ENCODE measurements at regions not wholly inside any gene's neighbourhood (a gene's known extent, or its start where the extent isn't known, plus 50 kb on each side); places are given as distances from the start of the nearest gene placed in this dataset.

GRCh38 chr6:131400779-131401496 is 172.1 kb upstream of the ARG1 start:
- TF ChIP-seq, protein P1, sequence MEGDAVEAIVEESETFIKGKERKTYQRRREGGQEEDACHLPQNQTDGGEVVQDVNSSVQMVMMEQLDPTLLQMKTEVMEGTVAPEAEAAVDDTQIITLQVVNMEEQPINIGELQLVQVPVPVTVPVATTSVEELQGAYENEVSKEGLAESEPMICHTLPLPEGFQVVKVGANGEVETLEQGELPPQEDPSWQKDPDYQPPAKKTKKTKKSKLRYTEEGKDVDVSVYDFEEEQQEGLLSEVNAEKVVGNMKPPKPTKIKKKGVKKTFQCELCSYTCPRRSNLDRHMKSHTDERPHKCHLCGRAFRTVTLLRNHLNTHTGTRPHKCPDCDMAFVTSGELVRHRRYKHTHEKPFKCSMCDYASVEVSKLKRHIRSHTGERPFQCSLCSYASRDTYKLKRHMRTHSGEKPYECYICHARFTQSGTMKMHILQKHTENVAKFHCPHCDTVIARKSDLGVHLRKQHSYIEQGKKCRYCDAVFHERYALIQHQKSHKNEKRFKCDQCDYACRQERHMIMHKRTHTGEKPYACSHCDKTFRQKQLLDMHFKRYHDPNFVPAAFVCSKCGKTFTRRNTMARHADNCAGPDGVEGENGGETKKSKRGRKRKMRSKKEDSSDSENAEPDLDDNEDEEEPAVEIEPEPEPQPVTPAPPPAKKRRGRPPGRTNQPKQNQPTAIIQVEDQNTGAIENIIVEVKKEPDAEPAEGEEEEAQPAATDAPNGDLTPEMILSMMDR (IDR thresholded peaks at IDR 0.05), result no peak
- TF ChIP-seq POLR2A (IDR thresholded peaks at IDR 0.05), result no peak
- Histone ChIP-seq H3K4me1 (no peaks in the 10 kb centered on the region), H3K36me3 (no peaks in the 10 kb centered on the region), H3K9me3 (peaks cover 0 to 8% (median 0%) of the 10 kb centered on the region in 4 donors), H3K27ac (no peak overlapping the region), H3K4me3 (no peak overlapping the region), H3K27me3 (no peaks in the 10 kb centered on the region)
- DNase-seq, result no peak

- H3K27ac ChIP-seq, result no peak overlapping the region
- no peaks in the 10 kb centered on the region for H3K9me3 ChIP-seq
- no peak overlapping the region for H3K4me3 ChIP-seq
- no peaks in the 10 kb centered on the region for H3K27me3 ChIP-seq
- no peaks in the 10 kb centered on the region for H3K36me3 ChIP-seq
- no peak for DNase-seq
- peaks cover 0 to 7% (median 0%) of the 10 kb centered on the region in 4 donors for H3K4me1 ChIP-seq
- TF ChIP-seq, protein P1 (IDR thresholded peaks at IDR 0.05), result no peak
- TF ChIP-seq POLR2A (IDR thresholded peaks at IDR 0.05), result no peak
These were observed 164.2 kb upstream of the ARG1 start for GRCh38 chr6:131408811-131409210.

- H3K9me3 ChIP-seq, result no peaks in the 10 kb centered on the region
- no peak overlapping the region for H3K27ac ChIP-seq
- H3K27me3 ChIP-seq, result no peaks in the 10 kb centered on the region
- TF ChIP-seq, protein P1 (IDR thresholded peaks at IDR 0.05), result no peak
- TF ChIP-seq POLR2A (IDR thresholded peaks at IDR 0.05), result no peak
- no peak overlapping the region for H3K4me3 ChIP-seq
- DNase-seq, result no peak
- no peaks in the 10 kb centered on the region for H3K36me3 ChIP-seq
- peaks cover 0 to 7% (median 0%) of the 10 kb centered on the region in 4 donors for H3K4me1 ChIP-seq
These were observed 162.2 kb upstream of the ARG1 start for GRCh38 chr6:131410785-131411184.

- no peak for DNase-seq
- Histone ChIP-seq H3K27me3 (no peaks in the 10 kb centered on the region), H3K9me3 (no peaks in the 10 kb centered on the region), H3K36me3 (no peaks in the 10 kb centered on the region), H3K4me1 (peaks cover 0 to 7% (median 0%) of the 10 kb centered on the region in 4 donors), H3K4me3 (no peak overlapping the region), H3K27ac (no peak overlapping the region)
- no peak for TF ChIP-seq POLR2A (IDR thresholded peaks at IDR 0.05)
- TF ChIP-seq, protein P1 (IDR thresholded peaks at IDR 0.05), result no peak
These were observed 159.8 kb upstream of the ARG1 start for GRCh38 chr6:131412960-131413830.

DNA sequence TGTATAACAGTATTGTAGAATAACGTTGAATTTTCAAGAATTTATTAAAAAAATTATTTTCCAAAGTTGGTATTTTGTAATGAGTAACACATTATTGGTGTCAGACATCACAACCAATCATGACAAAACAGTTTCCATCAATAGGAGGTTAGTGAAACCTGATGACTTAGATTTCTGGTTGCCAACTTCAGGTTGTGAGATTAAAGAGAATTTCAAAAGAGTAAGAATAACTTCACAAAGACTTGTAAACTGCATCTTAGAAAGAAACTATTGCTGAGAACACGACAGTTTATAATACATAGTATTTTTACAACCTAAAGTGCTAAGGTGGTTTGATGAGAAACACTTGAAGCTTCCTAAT is 159.2 kb upstream of the ARG1 start:
- peaks cover 0 to 7% (median 0%) of the 10 kb centered on the region in 4 donors for H3K4me1 ChIP-seq
- no peaks in the 10 kb centered on the region for H3K27me3 ChIP-seq
- DNase-seq, result no peak
- no peak for TF ChIP-seq POLR2A (IDR thresholded peaks at IDR 0.05)
- TF ChIP-seq, protein P1 (IDR thresholded peaks at IDR 0.05), result no peak
- H3K36me3 ChIP-seq, result no peaks in the 10 kb centered on the region
- H3K27ac ChIP-seq, result no peak overlapping the region
- no peaks in the 10 kb centered on the region for H3K9me3 ChIP-seq
- H3K4me3 ChIP-seq, result no peak overlapping the region
